C4-2B (cell line): ENCODE measurements at regions not wholly inside any gene's neighbourhood (a gene's known extent, or its start where the extent isn't known, plus 50 kb on each side); places are given as distances from the start of the nearest gene placed in this dataset.
A peak's percentile ranks its signal among the peaks of the same experiment; 100 is the strongest.

Source experiments
- ZFX ChIP-seq: fragments of 450-650 bp; IDR thresholded peaks from 2 replicates; pipeline ENCODE4 v1.6.1; 2017
- TF ChIP-seq, protein P1 (sequence below): fragments of 450-650 bp; conservative IDR thresholded peaks from 2 replicates; pipeline ENCODE4 v1.5.1; 2017; ENCODE audit warnings: mild to moderate bottlenecking

DNA sequence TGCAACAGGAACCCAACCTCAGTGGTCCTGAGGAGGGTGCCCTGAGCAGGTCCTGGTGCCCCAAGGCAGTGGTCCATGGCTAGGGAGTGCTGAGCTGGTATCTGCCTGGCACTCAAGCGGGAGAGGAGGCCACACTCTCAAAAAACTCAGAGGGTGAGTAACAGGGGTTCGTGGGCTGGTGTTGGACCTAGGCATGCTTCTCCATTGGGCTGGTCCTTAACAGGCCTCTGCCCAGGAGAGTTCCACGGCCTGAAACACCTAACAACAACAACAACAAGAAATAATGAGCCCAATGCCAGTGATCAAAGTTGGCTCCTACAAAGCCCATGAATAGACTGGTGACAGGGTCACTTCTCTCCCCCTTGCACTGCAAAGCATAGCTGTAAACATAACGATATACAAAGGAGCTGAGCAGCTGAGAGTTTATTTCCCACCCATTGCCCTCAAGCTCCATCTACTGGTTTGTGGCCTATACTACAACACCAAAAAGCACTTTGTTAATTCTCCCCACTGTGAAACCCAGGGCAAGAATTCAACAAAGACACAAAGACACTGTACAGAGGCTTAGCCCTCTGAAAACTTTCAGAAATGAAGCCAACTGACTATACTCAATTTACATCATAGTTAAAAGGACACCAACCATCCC, 736.1 kb upstream of the ADGRL3 start:
- TF ChIP-seq, protein P1, sequence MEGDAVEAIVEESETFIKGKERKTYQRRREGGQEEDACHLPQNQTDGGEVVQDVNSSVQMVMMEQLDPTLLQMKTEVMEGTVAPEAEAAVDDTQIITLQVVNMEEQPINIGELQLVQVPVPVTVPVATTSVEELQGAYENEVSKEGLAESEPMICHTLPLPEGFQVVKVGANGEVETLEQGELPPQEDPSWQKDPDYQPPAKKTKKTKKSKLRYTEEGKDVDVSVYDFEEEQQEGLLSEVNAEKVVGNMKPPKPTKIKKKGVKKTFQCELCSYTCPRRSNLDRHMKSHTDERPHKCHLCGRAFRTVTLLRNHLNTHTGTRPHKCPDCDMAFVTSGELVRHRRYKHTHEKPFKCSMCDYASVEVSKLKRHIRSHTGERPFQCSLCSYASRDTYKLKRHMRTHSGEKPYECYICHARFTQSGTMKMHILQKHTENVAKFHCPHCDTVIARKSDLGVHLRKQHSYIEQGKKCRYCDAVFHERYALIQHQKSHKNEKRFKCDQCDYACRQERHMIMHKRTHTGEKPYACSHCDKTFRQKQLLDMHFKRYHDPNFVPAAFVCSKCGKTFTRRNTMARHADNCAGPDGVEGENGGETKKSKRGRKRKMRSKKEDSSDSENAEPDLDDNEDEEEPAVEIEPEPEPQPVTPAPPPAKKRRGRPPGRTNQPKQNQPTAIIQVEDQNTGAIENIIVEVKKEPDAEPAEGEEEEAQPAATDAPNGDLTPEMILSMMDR: peak; percentile 19
- TF ChIP-seq ZFX: no peak
